ENCODE measurements at regions not wholly inside any gene's neighbourhood (a gene's known extent, or its start where the extent isn't known, plus 50 kb on each side); places are given as distances from the start of the nearest gene placed in this dataset.

DNA sequence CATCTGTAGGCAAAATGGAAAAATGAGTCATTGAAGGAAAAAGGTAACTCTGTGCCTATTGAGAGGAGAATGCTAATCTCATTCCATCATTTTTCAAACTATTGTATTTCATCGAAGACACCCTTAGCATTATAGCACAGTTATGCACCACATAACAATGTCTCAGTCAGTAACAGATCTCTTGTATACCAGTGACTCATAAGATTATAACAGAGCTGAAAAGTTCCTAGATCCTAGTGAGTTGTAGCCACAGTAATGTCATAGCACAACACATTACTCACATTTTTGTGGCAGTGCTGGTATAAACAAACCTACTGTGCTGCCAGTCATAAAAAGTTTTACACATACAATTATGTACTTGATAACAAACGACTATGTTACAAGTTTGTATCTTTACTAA, 1077.6 kb downstream of the DIAPH3 start:
- DNase-seq (ENCODE audit: low read depth in 1 of 2, low spot score in 1 of 2) = peak in 1 of 2 donors; percentile 29
- Histone ChIP-seq H3K4me3 (no peak overlapping the region), H3K9me3 (ENCODE audit: low read depth) (no peaks in the 10 kb centered on the region), H3K27ac (no peak overlapping the region), H3K36me3 (no peaks in the 10 kb centered on the region), H3K27me3 (no peaks in the 10 kb centered on the region), H3K4me1 (ENCODE audit: low read depth) (no peaks in the 10 kb centered on the region)
- TF ChIP-seq CTCF (IDR thresholded peaks at IDR 0.05; ENCODE audit: low read depth, low read length) = no peak

DNA sequence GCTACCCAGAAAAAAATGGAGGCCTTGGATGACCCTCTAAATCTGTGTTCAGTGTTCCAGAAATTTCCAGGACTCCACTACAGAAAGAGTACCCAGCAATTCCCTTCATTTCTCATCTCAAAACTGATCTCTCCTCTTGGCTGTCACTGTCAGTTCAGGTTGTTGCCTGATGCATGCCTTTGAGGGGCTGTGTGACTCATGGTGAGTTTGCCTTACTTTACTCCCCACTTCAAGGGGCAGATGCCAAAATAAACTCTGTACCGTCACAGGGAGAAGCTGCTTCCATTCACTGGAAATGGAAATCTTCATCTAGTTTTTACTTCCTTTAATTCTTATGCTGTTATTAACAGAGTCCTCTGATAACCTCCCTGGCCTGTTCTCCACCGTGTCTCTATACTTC, 1075.0 kb downstream of the DIAPH3 start:
- Histone ChIP-seq H3K27ac (no peak overlapping the region), H3K27me3 (no peaks in the 10 kb centered on the region), H3K4me3 (no peak overlapping the region), H3K36me3 (no peaks in the 10 kb centered on the region), H3K4me1 (ENCODE audit: low read depth) (peaks cover 3% of the 10 kb centered on the region), H3K9me3 (ENCODE audit: low read depth) (no peaks in the 10 kb centered on the region)
- TF ChIP-seq CTCF (IDR thresholded peaks at IDR 0.05; ENCODE audit: low read depth, low read length) = no peak
- peak in 1 of 2 donors; percentile 25 for DNase-seq (ENCODE audit: low read depth in 1 of 2, low spot score in 1 of 2)

GRCh38 chr13:59094181-59094580, 1069.5 kb downstream of the DIAPH3 start:
- no peaks in the 10 kb centered on the region for H3K9me3 ChIP-seq (ENCODE audit: low read depth)
- no peak overlapping the region for H3K4me3 ChIP-seq
- no peak for DNase-seq (ENCODE audit: low read depth in 1 of 2, low spot score in 1 of 2)
- H3K27ac ChIP-seq = no peak overlapping the region
- no peak for TF ChIP-seq CTCF (IDR thresholded peaks at IDR 0.05; ENCODE audit: low read depth, low read length)
- no peaks in the 10 kb centered on the region for H3K27me3 ChIP-seq
- peaks cover 4% of the 10 kb centered on the region for H3K4me1 ChIP-seq (ENCODE audit: low read depth)
- H3K36me3 ChIP-seq = no peaks in the 10 kb centered on the region

DNA sequence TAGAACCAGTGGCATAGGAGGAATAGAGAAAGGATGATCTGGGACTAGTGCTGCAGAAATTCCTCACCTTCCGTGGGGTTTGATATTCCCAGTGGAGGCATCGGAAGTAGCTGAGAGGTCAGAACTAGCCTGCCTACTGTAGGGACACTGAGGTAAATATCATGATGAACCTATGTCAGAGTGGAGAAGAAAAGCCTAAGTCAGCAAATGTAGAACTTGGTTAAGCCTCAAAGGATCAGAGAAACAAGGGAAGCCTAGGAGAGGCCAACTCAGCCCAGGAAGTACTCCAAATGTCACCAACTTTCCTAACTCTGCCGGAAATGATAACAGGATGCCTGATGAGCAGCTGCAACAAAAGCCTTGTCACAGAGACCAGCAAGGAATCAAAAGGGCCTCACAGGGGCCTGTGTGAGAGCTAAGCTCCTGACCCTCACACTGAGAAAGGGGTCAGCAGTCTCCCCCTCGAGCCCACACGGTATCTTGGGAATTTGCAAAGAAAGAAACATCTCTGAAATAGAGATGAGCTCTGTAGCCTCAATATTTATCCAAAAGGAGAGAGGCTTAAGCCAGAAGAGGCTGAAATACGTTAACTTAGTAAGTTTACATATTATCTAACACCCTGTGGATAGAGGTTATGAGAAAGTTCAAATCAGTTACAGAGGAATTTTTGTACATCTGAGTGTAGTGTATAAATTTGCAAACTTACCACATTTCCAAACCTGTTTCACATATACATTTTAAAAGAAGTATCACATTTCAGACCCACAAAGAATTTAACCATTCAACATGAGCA, 1064.3 kb downstream of the DIAPH3 start:
- H3K27me3 ChIP-seq = no peaks in the 10 kb centered on the region
- peaks cover 9% of the 10 kb centered on the region for H3K4me1 ChIP-seq (ENCODE audit: low read depth)
- no peak for TF ChIP-seq CTCF (IDR thresholded peaks at IDR 0.05; ENCODE audit: low read depth, low read length)
- no peaks in the 10 kb centered on the region for H3K9me3 ChIP-seq (ENCODE audit: low read depth)
- no peak overlapping the region for H3K27ac ChIP-seq
- H3K36me3 ChIP-seq = no peaks in the 10 kb centered on the region
- no peak overlapping the region for H3K4me3 ChIP-seq
- peak in 1 of 2 donors; percentile 1 for DNase-seq (ENCODE audit: low read depth in 1 of 2, low spot score in 1 of 2)

DNA sequence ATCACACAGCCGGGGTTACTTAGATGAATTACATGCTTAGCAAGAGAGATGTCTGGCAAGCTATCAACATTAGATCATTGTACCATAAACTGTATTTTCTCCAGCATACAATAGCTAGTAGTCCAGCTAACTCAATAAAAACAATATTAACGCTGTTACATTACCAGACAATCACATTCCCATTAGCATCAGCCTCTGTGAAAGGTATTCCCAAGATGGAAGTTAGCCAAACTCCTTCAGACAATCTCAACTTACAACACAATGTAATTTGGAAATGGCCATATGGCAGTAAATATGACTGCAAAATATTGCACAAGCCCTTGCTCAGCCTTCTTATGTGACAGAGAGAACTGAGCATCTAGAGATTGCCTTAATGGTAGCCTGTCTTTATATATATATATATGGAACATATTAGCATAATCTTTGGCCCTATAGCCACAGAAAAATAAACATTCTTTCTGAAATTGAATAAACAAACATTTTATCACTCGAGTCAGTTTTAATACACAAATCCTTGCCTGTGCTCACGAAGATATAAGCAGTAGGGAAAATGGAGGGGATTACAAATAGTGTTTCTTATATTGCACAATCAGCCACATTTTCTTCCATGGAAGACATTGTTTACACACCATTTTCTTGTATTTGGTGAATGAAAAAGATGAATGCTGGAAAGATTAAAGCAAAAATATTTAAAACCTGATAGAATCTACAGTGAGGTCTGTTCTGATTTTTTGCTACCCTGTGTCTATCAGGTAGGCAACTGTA, 1060.5 kb downstream of the DIAPH3 start:
- H3K4me3 ChIP-seq = no peak overlapping the region
- peaks cover 9% of the 10 kb centered on the region for H3K4me1 ChIP-seq (ENCODE audit: low read depth)
- no peaks in the 10 kb centered on the region for H3K36me3 ChIP-seq
- H3K27me3 ChIP-seq = no peaks in the 10 kb centered on the region
- H3K9me3 ChIP-seq (ENCODE audit: low read depth) = no peaks in the 10 kb centered on the region
- DNase-seq (ENCODE audit: low read depth in 1 of 2, low spot score in 1 of 2) = peak in 1 of 2 donors; percentile 82
- no peak for TF ChIP-seq CTCF (IDR thresholded peaks at IDR 0.05; ENCODE audit: low read depth, low read length)
- H3K27ac ChIP-seq = no peak overlapping the region
